GM21717 (cell line): ENCODE measurements at regions not wholly inside any gene's neighbourhood (a gene's known extent, or its start where the extent isn't known, plus 50 kb on each side); places are given as distances from the start of the nearest gene placed in this dataset.
"Not testable (repeated sequence)": the region's sequence is repeated elsewhere in the genome, so short reads cannot be mapped to it uniquely, and the experiment has no call there.

Experiments
- ATAC-seq: cut with Tn5 transposase; IDR thresholded peaks from one replicate; pipeline ENCODE4 v1.9.1; 2021; ENCODE audit warnings: mild to moderate bottlenecking, moderate library complexity; ENCODE audit not compliant: unreplicated experiment

- no peak for ATAC-seq
These were observed 87.0 kb upstream of the CCL21 start for GRCh38 chr9:34796924-34797323.

- ATAC-seq = no peak
These were observed 83.5 kb upstream of the CCL21 start for GRCh38 chr9:34793428-34793827.

GRCh38 chr9:34783951-34784487 is 74.1 kb upstream of the CCL21 start:
- no peak for ATAC-seq

DNA sequence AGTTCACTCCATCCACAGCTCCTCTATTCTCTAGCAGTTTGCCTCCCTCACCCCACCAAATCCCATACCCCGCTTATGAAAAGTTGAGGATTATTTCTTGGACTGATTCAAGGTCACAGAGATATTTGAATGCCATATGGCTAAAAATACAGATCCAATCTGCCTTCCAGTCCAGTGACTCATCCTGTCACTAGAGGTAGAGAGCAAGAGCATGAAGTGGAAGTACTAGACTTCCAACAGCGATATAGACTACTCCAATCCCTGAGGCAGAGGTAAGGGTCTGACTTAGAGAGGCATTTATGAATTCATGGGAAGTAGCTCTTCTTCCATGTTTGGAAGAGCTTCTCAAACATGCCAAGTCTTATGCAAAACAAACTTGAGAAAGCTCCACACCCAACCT is 72.4 kb upstream of the CCL21 start:
- no peak for ATAC-seq

GRCh38 chr9:34777666-34778065 is 67.7 kb upstream of the CCL21 start:
- no peak for ATAC-seq

GRCh38 chr9:34773955-34774354 is 64.0 kb upstream of the CCL21 start:
- ATAC-seq = no peak

- no peak for ATAC-seq
These were observed 63.5 kb upstream of the CCL21 start for GRCh38 chr9:34773306-34773910.

- no peak for ATAC-seq
These were observed 61.1 kb upstream of the CCL21 start for GRCh38 chr9:34771007-34771406.

GRCh38 chr9:34767087-34767486 is 57.2 kb upstream of the CCL21 start:
- not testable (repeated sequence) for ATAC-seq

DNA sequence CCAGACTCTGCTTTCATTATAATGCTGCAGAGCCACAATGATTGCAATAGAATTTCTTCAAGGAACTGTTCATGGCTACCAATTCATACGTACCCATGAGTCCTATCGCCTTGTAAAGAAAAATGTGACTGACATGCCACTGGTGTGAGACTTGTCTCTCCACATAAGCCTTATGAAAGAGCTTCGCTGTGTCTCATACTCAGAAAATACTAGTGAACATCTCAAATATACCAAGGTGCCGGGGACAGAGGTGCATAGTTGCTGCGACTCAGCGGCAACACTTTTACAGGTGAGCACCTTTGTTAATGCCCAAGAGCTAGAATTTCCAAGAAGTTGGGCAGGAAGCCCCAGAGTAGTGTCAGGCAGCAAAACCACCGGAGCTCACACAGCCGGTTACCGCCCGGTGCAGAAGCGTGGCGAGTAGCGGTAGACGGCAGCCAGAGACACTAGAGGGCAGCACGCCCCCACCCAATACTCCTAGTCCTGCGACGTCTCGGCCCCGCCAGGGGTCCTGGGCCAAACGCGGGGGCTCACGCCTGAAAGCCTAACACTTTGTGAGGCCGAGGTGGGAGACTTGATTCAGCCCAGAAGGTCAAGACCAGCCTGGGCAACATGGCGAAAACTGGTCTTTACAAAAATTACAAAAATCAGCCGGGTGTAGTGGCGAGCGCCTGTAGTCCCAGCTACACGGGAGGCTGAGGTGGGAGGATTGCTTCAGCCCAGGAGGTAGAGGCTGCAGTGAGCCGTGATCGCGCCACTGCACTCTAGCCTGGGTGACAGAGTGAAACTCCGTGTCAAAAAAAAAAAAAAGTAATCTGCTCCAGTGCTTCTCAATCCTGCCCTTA is 50.5 kb upstream of the CCL21 start:
- ATAC-seq = not testable (repeated sequence)
